Stomach (tissue), 8 donors: ENCODE measurements at regions not wholly inside any gene's neighbourhood (a gene's known extent, or its start where the extent isn't known, plus 50 kb on each side); places are given as distances from the start of the nearest gene placed in this dataset.

Experiments
- DNase-seq, 2 donors: peaks; one replicate each; pipeline versions ENCODE4 v3.0.0 to v3.0.0-alpha.2; 2013 to 2019
- H3K27ac ChIP-seq, 5 donors: fragments of 200-600 bp in 4 of 5; sonication (generic) in 4 of 5; one replicate each; pipeline ENCODE4 v1.5.1; 2013 to 2019; ENCODE audit warnings: mild to moderate bottlenecking in 1 of 5, moderate library complexity in 1 of 5
- H3K27me3 ChIP-seq, 3 donors: fragments of 200-600 bp; sonication (generic); one replicate each; pipeline ENCODE4 v1.5.1; 2017 to 2019; ENCODE audit warnings: mixed run types in 1 of 3
- H3K36me3 ChIP-seq, 4 donors: fragments of 200-600 bp; sonication (generic); 1 replicate in 3 of 4; 2 replicates in 1 of 4; pipeline ENCODE4 v1.5.1; 2016 to 2019
- H3K4me1 ChIP-seq, 4 donors: fragments of 200-600 bp; sonication (generic); one replicate each; pipeline ENCODE4 v1.5.1; 2016 to 2019
- H3K4me3 ChIP-seq, 4 donors: fragments of 200-600 bp; sonication (generic) in 3 of 4; one replicate each; pipeline ENCODE4 v1.5.1; 2016 to 2019; ENCODE audit warnings: mild to moderate bottlenecking in 1 of 4
- H3K9me3 ChIP-seq, 4 donors: fragments of 200-600 bp; sonication (generic); one replicate each; pipeline ENCODE4 v1.5.1; 2016 to 2019
- CTCF ChIP-seq, 7 experiments: fragments of 450-650 bp in 4 of 7; fragments of 200-600 bp in 3 of 7; sonication (generic) in 3 of 7; IDR thresholded peaks; one replicate each; pipeline ENCODE4 v1.5.1; 2016 to 2019; ENCODE audit warnings: antibody characterized with exemption in 7 of 7, control low read depth in 2 of 7, mild to moderate bottlenecking in 1 of 7
- EP300 ChIP-seq: sonication (generic); formaldehyde crosslinking; IDR thresholded peaks from one replicate; pipeline ENCODE4 v1.6.1; 2017; ENCODE audit warnings: antibody characterized with exemption
- POLR2A ChIP-seq, 4 donors: fragments of 450-650 bp; IDR thresholded peaks; one replicate each; pipeline ENCODE4 v1.6.1; 2016; ENCODE audit warnings: antibody characterized with exemption in 4 of 4, control low read depth in 2 of 4, mild to moderate bottlenecking in 1 of 4, moderate library complexity in 1 of 4
- POLR2AphosphoS5 ChIP-seq, 3 donors: sonication (generic); formaldehyde crosslinking; IDR thresholded peaks; one replicate each; pipeline ENCODE4 v1.6.1; 2016; ENCODE audit warnings: antibody characterized with exemption in 3 of 3
- WGBS, 5 donors: extraction: QIAGEN DNeasy Blood & Tissue Kit in 3 of 5; methylation state at CpG; one replicate each; pipeline versions ENCODE4 v1.1.5 to v1.1.7; 2013 to 2018; 5-methylcytosine and 5-hydroxymethylcytosine counted together
- intact Hi-C: fragments of 100-400 bp; cut with DNase I; formaldehyde crosslinking; loops from one replicate; pipeline ENCODE4 v1.15.1; 2023; ENCODE audit warnings: low total_unique reads
- donor health status: healthy with polysubstance abuse.
- donor health status: Bipolar disorder and iron deficiency.
- donor health status: healthy.

DNA sequence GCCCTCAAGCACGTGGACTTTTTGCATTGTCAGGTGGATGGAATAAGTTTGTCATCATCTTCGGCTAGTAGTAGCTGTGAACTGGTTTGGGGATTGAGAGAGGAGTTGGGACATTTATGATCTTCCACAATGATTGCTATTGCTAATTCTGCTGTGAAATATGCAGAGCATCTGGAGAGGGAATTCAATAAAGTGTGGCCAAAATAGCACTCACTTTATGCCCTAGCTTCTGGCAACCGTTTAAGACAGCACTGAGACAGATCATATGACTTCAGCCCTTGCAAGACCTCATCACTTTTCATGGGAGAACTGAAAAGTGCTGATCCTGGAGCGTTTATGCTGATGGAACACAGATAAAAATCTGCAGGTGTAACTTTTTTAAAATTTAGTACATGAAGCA lies 360.8 kb downstream of the GPATCH2 start:
- Histone ChIP-seq H3K36me3 (no peaks in the 10 kb centered on the region), H3K27me3 (no peaks in the 10 kb centered on the region), H3K4me1 (no peaks in the 10 kb centered on the region), H3K4me3 (no peak overlapping the region), H3K27ac (no peak overlapping the region), H3K9me3 (no peaks in the 10 kb centered on the region)
- TF ChIP-seq EP300 (no peak), POLR2AphosphoS5 (IDR thresholded peaks at IDR 0.05) (no peak), POLR2A (IDR thresholded peaks at IDR 0.05) (no peak), CTCF (IDR thresholded peaks at IDR 0.05) (no peak)
- intact Hi-C loops = no loop called here
- no peak for DNase-seq
- WGBS, 5 donors = 40 to 61% (median 52%) methylated on average over 4 of the region's 4 CpGs

- no peak overlapping the region for H3K27ac ChIP-seq
- no peak for DNase-seq
- TF ChIP-seq EP300 (no peak), POLR2AphosphoS5 (IDR thresholded peaks at IDR 0.05) (no peak), CTCF (IDR thresholded peaks at IDR 0.05) (no peak), POLR2A (IDR thresholded peaks at IDR 0.05) (no peak)
- no peak overlapping the region for H3K4me3 ChIP-seq
- no peaks in the 10 kb centered on the region for H3K27me3 ChIP-seq
- H3K36me3 ChIP-seq = no peaks in the 10 kb centered on the region
- no peaks in the 10 kb centered on the region for H3K4me1 ChIP-seq
- no peaks in the 10 kb centered on the region for H3K9me3 ChIP-seq
- intact Hi-C loops = no loop called here
- 55 to 74% (median 66%) methylated on average over 5 of the region's 5 CpGs for WGBS, 5 donors
Observed at GRCh38 chr1:217268058-217268457, 362.8 kb downstream of the GPATCH2 start.

GRCh38 chr1:217261636-217262035 lies 369.3 kb downstream of the GPATCH2 start:
- no peaks in the 10 kb centered on the region for H3K9me3 ChIP-seq
- TF ChIP-seq POLR2A (IDR thresholded peaks at IDR 0.05) = no peak
- TF ChIP-seq POLR2AphosphoS5 (IDR thresholded peaks at IDR 0.05) = no peak
- no peak for TF ChIP-seq CTCF (IDR thresholded peaks at IDR 0.05)
- TF ChIP-seq EP300 = no peak
- 71 to 87% (median 79%) methylated on average over 2 of the region's 2 CpGs for WGBS, 5 donors
- H3K4me1 ChIP-seq = no peaks in the 10 kb centered on the region
- H3K4me3 ChIP-seq = no peak overlapping the region
- H3K36me3 ChIP-seq = no peaks in the 10 kb centered on the region
- intact Hi-C loops = no loop called here
- DNase-seq = no peak
- no peak overlapping the region for H3K27ac ChIP-seq
- no peaks in the 10 kb centered on the region for H3K27me3 ChIP-seq

GRCh38 chr1:217260676-217261075 lies 370.2 kb downstream of the GPATCH2 start:
- Histone ChIP-seq H3K27ac (no peak overlapping the region), H3K36me3 (no peaks in the 10 kb centered on the region), H3K4me1 (no peaks in the 10 kb centered on the region), H3K9me3 (no peaks in the 10 kb centered on the region), H3K27me3 (no peaks in the 10 kb centered on the region), H3K4me3 (no peak overlapping the region)
- DNase-seq = no peak
- no peak for TF ChIP-seq POLR2AphosphoS5 (IDR thresholded peaks at IDR 0.05)
- no peak for TF ChIP-seq EP300
- TF ChIP-seq POLR2A (IDR thresholded peaks at IDR 0.05) = no peak
- TF ChIP-seq CTCF (IDR thresholded peaks at IDR 0.05) = no peak
- intact Hi-C loops = no loop called here
- 84 to 96% (median 90%) methylated on average over 1 of the region's 1 CpG for WGBS, 5 donors

DNA sequence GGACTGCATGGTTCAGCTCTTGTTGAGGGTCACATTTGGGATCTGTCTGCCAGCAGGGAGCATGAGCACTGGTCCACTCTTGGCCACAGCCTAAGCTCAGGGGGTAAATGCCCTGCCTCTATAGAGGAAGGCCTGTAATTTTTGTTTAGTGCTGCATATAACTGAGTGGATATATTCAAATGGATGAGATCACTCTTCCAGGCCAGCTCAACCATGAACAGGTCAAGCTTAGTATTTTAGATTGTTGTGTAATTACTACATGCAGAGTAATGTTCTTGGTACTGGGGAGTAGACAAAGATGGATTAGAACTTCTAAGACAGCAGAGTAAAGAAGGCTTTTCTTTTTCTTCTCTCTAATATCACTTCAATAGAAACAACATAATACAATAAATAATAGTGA lies 376.9 kb downstream of the GPATCH2 start:
- no peak overlapping the region for H3K4me3 ChIP-seq
- H3K9me3 ChIP-seq = no peaks in the 10 kb centered on the region
- H3K4me1 ChIP-seq = no peaks in the 10 kb centered on the region
- H3K36me3 ChIP-seq = no peaks in the 10 kb centered on the region
- no peak for DNase-seq
- intact Hi-C loops = no loop called here
- no peak overlapping the region for H3K27ac ChIP-seq
- TF ChIP-seq CTCF (IDR thresholded peaks at IDR 0.05) = no peak
- no peak for TF ChIP-seq POLR2AphosphoS5 (IDR thresholded peaks at IDR 0.05)
- no peak for TF ChIP-seq POLR2A (IDR thresholded peaks at IDR 0.05)
- TF ChIP-seq EP300 = no peak
- no peaks in the 10 kb centered on the region for H3K27me3 ChIP-seq
